Smooth muscle cell (in vitro differentiated cells): ENCODE measurements at regions not wholly inside any gene's neighbourhood (a gene's known extent, or its start where the extent isn't known, plus 50 kb on each side); places are given as distances from the start of the nearest gene placed in this dataset.

Experiments
- DNase-seq: peaks from one replicate; lab custom pipeline; 2025; ENCODE audit not compliant: unreplicated experiment; lab: John Stamatoyannopoulos, UW
- H2AFZ ChIP-seq: fragments of 200-600 bp; sonication (generic); 2 replicates; pipeline ENCODE4 v1.6.0; 2016; ENCODE audit warnings: antibody characterized with exemption, low read depth, mild to moderate bottlenecking
- H3F3A ChIP-seq: fragments of 200-600 bp; sonication (generic); 2 replicates; pipeline ENCODE4 v1.6.0; 2017; ENCODE audit warnings: antibody characterized with exemption, low read depth
- H3K27ac ChIP-seq: fragments of 200-600 bp; sonication (generic); 2 replicates; pipeline ENCODE4 v1.5.1; 2016; ENCODE audit warnings: low read depth, mild to moderate bottlenecking
- H3K27me3 ChIP-seq: fragments of 200-600 bp; sonication (generic); 2 replicates; pipeline ENCODE4 v1.6.1; 2016; ENCODE audit warnings: low read depth, mild to moderate bottlenecking
- H3K36me3 ChIP-seq: fragments of 200-600 bp; sonication (generic); 2 replicates; pipeline ENCODE4 v1.5.1; 2016; ENCODE audit warnings: low read depth
- H3K4me1 ChIP-seq: fragments of 200-600 bp; sonication (generic); 2 replicates; pipeline ENCODE4 v1.5.1; 2016; ENCODE audit warnings: low read depth
- H3K4me2 ChIP-seq: fragments of 200-600 bp; sonication (generic); 2 replicates; pipeline ENCODE4 v1.6.0; 2016; ENCODE audit warnings: mild to moderate bottlenecking
- H3K4me3 ChIP-seq: fragments of 200-600 bp; sonication (generic); 2 replicates; pipeline ENCODE4 v1.5.1; 2016; ENCODE audit warnings: mild to moderate bottlenecking
- H3K79me2 ChIP-seq: fragments of 200-600 bp; sonication (generic); 2 replicates; pipeline ENCODE4 v1.6.0; 2016; ENCODE audit warnings: low read depth, mild to moderate bottlenecking
- H3K9ac ChIP-seq: fragments of 200-600 bp; sonication (generic); 2 replicates; pipeline ENCODE4 v1.6.0; 2016; ENCODE audit warnings: low read depth
- H3K9me3 ChIP-seq: fragments of 200-600 bp; sonication (generic); replicated peaks from 2 replicates; pipeline ENCODE4 v1.5.1; 2016; ENCODE audit warnings: low read depth
- H4K20me1 ChIP-seq: fragments of 200-600 bp; sonication (generic); 2 replicates; pipeline ENCODE4 v1.6.0; 2016; ENCODE audit warnings: low read depth
- CTCF ChIP-seq: fragments of 200-600 bp; sonication (generic); IDR thresholded peaks from 2 replicates; pipeline ENCODE4 v1.5.1; 2017; ENCODE audit warnings: borderline replicate concordance, mild to moderate bottlenecking, antibody characterized with exemption; ENCODE audit not compliant: insufficient read depth, poor library complexity, severe bottlenecking
- WGBS: methylation state at CpG from one replicate; pipeline ENCODE4 v1.1.7; 2016; ENCODE audit warnings: low lambda C conversion rate; 5-methylcytosine and 5-hydroxymethylcytosine counted together

DNA sequence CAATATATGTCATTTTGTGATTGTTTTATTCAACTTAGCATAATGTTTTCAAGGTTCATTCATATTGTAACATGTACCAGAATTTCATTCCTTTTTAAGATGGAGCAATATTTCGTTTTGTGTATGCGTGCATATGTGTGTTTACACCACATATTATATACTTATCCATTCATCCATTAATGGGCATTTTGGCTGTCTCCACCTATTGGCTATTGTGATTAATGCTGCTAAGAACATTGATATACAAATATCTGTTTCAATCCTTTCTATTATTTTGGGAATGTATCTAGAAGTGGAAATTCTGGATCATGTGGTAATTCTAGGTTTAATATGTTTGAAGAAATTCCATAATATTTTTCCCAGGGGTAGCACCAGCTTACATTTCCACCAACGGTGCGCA lies 403.9 kb upstream of the LMCD1 start:
- H3K27me3 ChIP-seq, result no peaks in the 10 kb centered on the region
- WGBS, result 95% methylated on average over 4 of the region's 4 CpGs
- H3K9ac ChIP-seq, result no peak overlapping the region
- DNase-seq, result no peak
- no peak overlapping the region for H3K27ac ChIP-seq
- no peaks in the 10 kb centered on the region for H4K20me1 ChIP-seq
- H3K4me1 ChIP-seq, result no peaks in the 10 kb centered on the region
- no peak overlapping the region for H3K4me3 ChIP-seq
- H3F3A ChIP-seq, result no peaks in the 10 kb centered on the region
- TF ChIP-seq CTCF, result no peak
- H3K79me2 ChIP-seq, result no peaks in the 10 kb centered on the region
- no peak overlapping the region for H3K4me2 ChIP-seq
- no peaks in the 10 kb centered on the region for H3K36me3 ChIP-seq
- H3K9me3 ChIP-seq, result no peaks in the 10 kb centered on the region
- H2AFZ ChIP-seq, result no peak overlapping the region

GRCh38 chr3:8103954-8104353 lies 397.7 kb upstream of the LMCD1 start:
- Histone ChIP-seq H3F3A (no peaks in the 10 kb centered on the region), H3K9ac (no peak overlapping the region), H3K4me3 (no peak overlapping the region), H3K27me3 (no peaks in the 10 kb centered on the region), H3K27ac (no peak overlapping the region), H3K4me2 (no peak overlapping the region), H3K36me3 (no peaks in the 10 kb centered on the region), H4K20me1 (no peaks in the 10 kb centered on the region), H3K4me1 (no peaks in the 10 kb centered on the region), H3K9me3 (no peaks in the 10 kb centered on the region), H3K79me2 (no peaks in the 10 kb centered on the region), H2AFZ (no peak overlapping the region)
- no peak for DNase-seq
- no peak for TF ChIP-seq CTCF
- WGBS, result 80% methylated on average over 3 of the region's 3 CpGs

- Histone ChIP-seq H3K4me1 (no peaks in the 10 kb centered on the region), H3K9ac (no peak overlapping the region), H3K79me2 (no peaks in the 10 kb centered on the region), H3F3A (no peaks in the 10 kb centered on the region), H2AFZ (no peak overlapping the region), H4K20me1 (no peaks in the 10 kb centered on the region), H3K36me3 (no peaks in the 10 kb centered on the region), H3K4me3 (no peak overlapping the region), H3K4me2 (no peak overlapping the region), H3K27ac (no peak overlapping the region), H3K27me3 (no peaks in the 10 kb centered on the region), H3K9me3 (no peaks in the 10 kb centered on the region)
- no peak for TF ChIP-seq CTCF
- no peak for DNase-seq
- WGBS, result 100% methylated on average over 2 of the region's 2 CpGs
These were observed 394.7 kb upstream of the LMCD1 start for GRCh38 chr3:8106921-8107320.

DNA sequence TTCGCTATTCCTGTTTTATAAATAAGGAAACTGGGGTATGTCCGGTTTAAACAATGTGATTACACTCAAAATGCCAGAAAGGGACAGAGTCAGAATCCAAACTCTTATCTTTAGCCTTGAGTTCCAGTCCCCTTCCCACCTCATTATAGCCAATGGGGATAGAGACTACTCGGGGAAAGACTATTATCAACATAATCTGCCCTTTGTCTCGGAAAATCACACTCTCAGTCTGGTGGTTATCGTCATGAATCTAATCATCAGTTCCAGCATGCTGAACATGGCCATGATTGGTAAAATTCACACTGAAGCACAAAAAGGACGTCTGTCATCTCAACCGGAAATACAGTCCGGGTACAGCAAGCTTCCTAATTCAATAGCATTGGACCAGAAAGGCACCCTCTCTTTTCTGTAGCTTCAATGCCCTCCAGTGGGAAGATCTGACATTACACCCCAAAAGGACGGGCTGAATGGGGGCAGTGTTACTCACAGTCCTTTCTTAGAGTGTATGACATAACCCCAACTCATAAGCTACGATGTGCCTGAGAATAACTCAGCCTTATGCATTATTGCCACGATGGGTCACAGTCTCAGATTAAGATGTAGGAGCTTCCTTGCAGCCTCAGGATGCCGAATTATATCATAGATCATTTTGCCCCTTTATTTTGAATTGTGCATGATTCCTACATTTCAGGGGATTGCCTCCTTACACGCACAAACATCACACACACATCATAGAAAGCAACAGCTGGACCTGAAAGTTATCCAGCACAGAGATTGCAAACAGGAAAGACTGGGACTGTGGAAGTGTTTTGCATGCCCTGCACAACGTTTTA lies 390.4 kb upstream of the LMCD1 start:
- Histone ChIP-seq H3F3A (no peaks in the 10 kb centered on the region), H2AFZ (peak overlapping the region; percentile 93), H3K4me2 (peak overlapping the region; percentile 80), H4K20me1 (no peaks in the 10 kb centered on the region), H3K27me3 (no peaks in the 10 kb centered on the region), H3K4me3 (peak overlapping the region; percentile 46), H3K27ac (no peak overlapping the region), H3K9ac (no peak overlapping the region), H3K4me1 (no peaks in the 10 kb centered on the region), H3K9me3 (no peaks in the 10 kb centered on the region), H3K36me3 (no peaks in the 10 kb centered on the region), H3K79me2 (no peaks in the 10 kb centered on the region)
- peak; percentile 68 for TF ChIP-seq CTCF
- peak; percentile 16 for DNase-seq
- WGBS, result 27% methylated on average over 14 of the region's 14 CpGs
